ENCODE measurements at regions not wholly inside any gene's neighbourhood (a gene's known extent, or its start where the extent isn't known, plus 50 kb on each side); places are given as distances from the start of the nearest gene placed in this dataset.

DNA sequence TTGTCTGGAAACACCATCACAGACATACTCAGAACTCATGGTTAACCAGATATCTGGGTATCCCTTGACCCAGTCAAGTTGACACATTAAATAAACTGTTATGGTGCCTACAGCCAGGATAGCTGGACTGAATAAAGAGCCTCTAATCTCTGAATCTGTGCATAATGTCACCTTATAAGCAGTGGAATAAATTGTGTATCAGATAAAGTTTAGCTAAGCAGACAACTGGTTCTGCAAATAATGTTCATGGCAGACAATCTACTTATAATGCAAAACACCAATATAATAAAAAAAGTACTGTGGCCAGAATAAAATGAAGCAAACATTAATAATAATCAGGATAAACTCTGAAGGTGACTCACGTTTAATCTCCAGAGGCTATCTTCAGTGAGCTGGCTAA is 628.5 kb upstream of the FAT3 start (continued):
- TF ChIP-seq, protein P1, sequence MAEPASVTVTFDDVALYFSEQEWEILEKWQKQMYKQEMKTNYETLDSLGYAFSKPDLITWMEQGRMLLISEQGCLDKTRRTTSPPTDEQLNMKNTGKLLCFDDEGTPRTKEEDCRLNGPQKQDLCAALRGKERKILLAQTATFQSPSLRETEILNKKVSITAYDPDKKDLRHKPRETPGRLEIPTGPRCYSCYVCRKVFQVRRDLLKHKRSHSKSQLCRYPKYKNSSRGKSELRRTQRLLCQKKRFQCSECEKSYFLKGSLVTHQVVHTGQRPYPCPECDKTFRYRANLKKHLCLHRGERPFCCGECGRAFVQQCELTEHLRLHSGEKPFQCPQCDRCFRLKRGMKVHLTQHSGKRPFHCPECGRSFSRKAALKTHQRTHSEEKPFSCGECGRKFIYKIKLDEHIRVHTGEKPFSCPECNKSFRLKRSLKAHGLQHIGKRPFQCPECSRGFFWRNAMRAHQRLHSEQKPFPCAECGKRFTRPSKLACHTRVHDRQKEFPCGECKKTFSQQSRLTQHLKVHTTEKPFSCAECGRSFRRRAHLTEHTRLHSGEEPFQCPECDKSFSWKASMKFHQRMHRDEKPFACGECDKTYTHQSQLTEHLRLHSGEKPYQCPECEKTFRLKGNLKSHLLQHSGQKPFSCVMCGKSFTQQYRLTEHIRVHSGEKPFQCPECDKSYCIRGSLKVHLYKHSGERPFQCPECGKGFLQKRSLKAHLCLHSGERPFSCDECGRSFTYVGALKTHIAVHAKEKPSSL (CRISPR knock-in tag; conservative IDR thresholded peaks at IDR 0.05): no peak
- no peak for TF ChIP-seq KAT7 (CRISPR knock-in tag; IDR thresholded peaks at IDR 0.05; ENCODE audit: borderline replicate concordance)
- TF ChIP-seq ESRRA (CRISPR knock-in tag; IDR thresholded peaks at IDR 0.05; ENCODE audit: borderline replicate concordance): no peak
- TF ChIP-seq FOXJ3 (CRISPR knock-in tag; IDR thresholded peaks at IDR 0.05; ENCODE audit: borderline replicate concordance): no peak
- no peak for TF ChIP-seq CREB1 (CRISPR knock-in tag; IDR thresholded peaks at IDR 0.05)
- TF ChIP-seq, protein P2, sequence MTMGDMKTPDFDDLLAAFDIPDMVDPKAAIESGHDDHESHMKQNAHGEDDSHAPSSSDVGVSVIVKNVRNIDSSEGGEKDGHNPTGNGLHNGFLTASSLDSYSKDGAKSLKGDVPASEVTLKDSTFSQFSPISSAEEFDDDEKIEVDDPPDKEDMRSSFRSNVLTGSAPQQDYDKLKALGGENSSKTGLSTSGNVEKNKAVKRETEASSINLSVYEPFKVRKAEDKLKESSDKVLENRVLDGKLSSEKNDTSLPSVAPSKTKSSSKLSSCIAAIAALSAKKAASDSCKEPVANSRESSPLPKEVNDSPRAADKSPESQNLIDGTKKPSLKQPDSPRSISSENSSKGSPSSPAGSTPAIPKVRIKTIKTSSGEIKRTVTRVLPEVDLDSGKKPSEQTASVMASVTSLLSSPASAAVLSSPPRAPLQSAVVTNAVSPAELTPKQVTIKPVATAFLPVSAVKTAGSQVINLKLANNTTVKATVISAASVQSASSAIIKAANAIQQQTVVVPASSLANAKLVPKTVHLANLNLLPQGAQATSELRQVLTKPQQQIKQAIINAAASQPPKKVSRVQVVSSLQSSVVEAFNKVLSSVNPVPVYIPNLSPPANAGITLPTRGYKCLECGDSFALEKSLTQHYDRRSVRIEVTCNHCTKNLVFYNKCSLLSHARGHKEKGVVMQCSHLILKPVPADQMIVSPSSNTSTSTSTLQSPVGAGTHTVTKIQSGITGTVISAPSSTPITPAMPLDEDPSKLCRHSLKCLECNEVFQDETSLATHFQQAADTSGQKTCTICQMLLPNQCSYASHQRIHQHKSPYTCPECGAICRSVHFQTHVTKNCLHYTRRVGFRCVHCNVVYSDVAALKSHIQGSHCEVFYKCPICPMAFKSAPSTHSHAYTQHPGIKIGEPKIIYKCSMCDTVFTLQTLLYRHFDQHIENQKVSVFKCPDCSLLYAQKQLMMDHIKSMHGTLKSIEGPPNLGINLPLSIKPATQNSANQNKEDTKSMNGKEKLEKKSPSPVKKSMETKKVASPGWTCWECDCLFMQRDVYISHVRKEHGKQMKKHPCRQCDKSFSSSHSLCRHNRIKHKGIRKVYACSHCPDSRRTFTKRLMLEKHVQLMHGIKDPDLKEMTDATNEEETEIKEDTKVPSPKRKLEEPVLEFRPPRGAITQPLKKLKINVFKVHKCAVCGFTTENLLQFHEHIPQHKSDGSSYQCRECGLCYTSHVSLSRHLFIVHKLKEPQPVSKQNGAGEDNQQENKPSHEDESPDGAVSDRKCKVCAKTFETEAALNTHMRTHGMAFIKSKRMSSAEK (CRISPR knock-in tag; IDR thresholded peaks at IDR 0.05; ENCODE audit: borderline replicate concordance): no peak

DNA sequence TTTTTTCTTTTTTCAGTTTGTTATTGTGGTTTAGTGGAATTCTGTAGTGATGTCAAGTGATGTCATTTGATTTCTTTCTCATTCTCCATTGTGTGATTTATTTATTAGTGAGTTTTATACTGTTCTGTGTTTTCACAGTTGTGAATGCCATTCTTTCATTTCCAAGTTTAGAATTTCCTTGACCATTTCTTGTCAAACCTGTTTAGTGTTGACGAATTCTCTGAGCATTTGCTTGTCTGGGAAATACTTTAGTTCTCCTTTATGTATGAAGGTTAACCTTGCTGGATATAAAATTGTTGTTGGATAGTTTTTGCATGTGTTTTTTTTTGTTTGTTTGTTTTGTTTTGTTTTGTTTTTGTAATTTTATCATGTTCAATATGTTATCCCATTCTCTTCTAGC is 633.6 kb upstream of the FAT3 start:
- H3K27ac Mint-ChIP-seq: no peak overlapping the region
- no peak for DNase-seq (ENCODE audit: low spot score)
- peaks cover 35% of the 10 kb centered on the region for H3K9me3 Mint-ChIP-seq
- no peaks in the 10 kb centered on the region for H3K27me3 Mint-ChIP-seq (ENCODE audit: low read depth)
- no peaks in the 10 kb centered on the region for H3K4me1 Mint-ChIP-seq
- ChIA-PET POLR2A (no interaction called here), CTCF (no interaction called here)
- H3K36me3 Mint-ChIP-seq: peaks cover 11% of the 10 kb centered on the region
- ATAC-seq: no peak
- H3K4me3 Mint-ChIP-seq: no peak overlapping the region
- TF ChIP-seq NR1H2 (CRISPR knock-in tag; IDR thresholded peaks at IDR 0.05): no peak
- no peak for TF ChIP-seq ZNF396 (CRISPR knock-in tag; IDR thresholded peaks at IDR 0.05; ENCODE audit: borderline replicate concordance)
- no peak for TF ChIP-seq ZNF232 (CRISPR knock-in tag; IDR thresholded peaks at IDR 0.05)
- TF ChIP-seq, protein P3, sequence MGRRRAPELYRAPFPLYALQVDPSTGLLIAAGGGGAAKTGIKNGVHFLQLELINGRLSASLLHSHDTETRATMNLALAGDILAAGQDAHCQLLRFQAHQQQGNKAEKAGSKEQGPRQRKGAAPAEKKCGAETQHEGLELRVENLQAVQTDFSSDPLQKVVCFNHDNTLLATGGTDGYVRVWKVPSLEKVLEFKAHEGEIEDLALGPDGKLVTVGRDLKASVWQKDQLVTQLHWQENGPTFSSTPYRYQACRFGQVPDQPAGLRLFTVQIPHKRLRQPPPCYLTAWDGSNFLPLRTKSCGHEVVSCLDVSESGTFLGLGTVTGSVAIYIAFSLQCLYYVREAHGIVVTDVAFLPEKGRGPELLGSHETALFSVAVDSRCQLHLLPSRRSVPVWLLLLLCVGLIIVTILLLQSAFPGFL (CRISPR knock-in tag; IDR thresholded peaks at IDR 0.05; ENCODE audit: borderline replicate concordance): no peak
- TF ChIP-seq RELA (CRISPR knock-in tag; IDR thresholded peaks at IDR 0.05; ENCODE audit: borderline replicate concordance): no peak
- TF ChIP-seq TCF7 (CRISPR knock-in tag; IDR thresholded peaks at IDR 0.05; ENCODE audit: low read depth): no peak
- TF ChIP-seq, protein P4, sequence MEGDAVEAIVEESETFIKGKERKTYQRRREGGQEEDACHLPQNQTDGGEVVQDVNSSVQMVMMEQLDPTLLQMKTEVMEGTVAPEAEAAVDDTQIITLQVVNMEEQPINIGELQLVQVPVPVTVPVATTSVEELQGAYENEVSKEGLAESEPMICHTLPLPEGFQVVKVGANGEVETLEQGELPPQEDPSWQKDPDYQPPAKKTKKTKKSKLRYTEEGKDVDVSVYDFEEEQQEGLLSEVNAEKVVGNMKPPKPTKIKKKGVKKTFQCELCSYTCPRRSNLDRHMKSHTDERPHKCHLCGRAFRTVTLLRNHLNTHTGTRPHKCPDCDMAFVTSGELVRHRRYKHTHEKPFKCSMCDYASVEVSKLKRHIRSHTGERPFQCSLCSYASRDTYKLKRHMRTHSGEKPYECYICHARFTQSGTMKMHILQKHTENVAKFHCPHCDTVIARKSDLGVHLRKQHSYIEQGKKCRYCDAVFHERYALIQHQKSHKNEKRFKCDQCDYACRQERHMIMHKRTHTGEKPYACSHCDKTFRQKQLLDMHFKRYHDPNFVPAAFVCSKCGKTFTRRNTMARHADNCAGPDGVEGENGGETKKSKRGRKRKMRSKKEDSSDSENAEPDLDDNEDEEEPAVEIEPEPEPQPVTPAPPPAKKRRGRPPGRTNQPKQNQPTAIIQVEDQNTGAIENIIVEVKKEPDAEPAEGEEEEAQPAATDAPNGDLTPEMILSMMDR (IDR thresholded peaks at IDR 0.05): no peak
- TF ChIP-seq, protein P5, sequence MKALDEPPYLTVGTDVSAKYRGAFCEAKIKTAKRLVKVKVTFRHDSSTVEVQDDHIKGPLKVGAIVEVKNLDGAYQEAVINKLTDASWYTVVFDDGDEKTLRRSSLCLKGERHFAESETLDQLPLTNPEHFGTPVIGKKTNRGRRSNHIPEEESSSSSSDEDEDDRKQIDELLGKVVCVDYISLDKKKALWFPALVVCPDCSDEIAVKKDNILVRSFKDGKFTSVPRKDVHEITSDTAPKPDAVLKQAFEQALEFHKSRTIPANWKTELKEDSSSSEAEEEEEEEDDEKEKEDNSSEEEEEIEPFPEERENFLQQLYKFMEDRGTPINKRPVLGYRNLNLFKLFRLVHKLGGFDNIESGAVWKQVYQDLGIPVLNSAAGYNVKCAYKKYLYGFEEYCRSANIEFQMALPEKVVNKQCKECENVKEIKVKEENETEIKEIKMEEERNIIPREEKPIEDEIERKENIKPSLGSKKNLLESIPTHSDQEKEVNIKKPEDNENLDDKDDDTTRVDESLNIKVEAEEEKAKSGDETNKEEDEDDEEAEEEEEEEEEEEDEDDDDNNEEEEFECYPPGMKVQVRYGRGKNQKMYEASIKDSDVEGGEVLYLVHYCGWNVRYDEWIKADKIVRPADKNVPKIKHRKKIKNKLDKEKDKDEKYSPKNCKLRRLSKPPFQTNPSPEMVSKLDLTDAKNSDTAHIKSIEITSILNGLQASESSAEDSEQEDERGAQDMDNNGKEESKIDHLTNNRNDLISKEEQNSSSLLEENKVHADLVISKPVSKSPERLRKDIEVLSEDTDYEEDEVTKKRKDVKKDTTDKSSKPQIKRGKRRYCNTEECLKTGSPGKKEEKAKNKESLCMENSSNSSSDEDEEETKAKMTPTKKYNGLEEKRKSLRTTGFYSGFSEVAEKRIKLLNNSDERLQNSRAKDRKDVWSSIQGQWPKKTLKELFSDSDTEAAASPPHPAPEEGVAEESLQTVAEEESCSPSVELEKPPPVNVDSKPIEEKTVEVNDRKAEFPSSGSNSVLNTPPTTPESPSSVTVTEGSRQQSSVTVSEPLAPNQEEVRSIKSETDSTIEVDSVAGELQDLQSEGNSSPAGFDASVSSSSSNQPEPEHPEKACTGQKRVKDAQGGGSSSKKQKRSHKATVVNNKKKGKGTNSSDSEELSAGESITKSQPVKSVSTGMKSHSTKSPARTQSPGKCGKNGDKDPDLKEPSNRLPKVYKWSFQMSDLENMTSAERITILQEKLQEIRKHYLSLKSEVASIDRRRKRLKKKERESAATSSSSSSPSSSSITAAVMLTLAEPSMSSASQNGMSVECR (CRISPR knock-in tag; IDR thresholded peaks at IDR 0.05; ENCODE audit: borderline replicate concordance): no peak
- no peak for TF ChIP-seq GRHL2 (CRISPR knock-in tag; IDR thresholded peaks at IDR 0.05; ENCODE audit: insufficient replicate concordance, severe bottlenecking)
- TF ChIP-seq, protein P6, sequence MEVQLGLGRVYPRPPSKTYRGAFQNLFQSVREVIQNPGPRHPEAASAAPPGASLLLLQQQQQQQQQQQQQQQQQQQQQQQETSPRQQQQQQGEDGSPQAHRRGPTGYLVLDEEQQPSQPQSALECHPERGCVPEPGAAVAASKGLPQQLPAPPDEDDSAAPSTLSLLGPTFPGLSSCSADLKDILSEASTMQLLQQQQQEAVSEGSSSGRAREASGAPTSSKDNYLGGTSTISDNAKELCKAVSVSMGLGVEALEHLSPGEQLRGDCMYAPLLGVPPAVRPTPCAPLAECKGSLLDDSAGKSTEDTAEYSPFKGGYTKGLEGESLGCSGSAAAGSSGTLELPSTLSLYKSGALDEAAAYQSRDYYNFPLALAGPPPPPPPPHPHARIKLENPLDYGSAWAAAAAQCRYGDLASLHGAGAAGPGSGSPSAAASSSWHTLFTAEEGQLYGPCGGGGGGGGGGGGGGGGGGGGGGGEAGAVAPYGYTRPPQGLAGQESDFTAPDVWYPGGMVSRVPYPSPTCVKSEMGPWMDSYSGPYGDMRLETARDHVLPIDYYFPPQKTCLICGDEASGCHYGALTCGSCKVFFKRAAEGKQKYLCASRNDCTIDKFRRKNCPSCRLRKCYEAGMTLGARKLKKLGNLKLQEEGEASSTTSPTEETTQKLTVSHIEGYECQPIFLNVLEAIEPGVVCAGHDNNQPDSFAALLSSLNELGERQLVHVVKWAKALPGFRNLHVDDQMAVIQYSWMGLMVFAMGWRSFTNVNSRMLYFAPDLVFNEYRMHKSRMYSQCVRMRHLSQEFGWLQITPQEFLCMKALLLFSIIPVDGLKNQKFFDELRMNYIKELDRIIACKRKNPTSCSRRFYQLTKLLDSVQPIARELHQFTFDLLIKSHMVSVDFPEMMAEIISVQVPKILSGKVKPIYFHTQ (CRISPR knock-in tag; IDR thresholded peaks at IDR 0.05): no peak
- TF ChIP-seq ZNF263 (CRISPR knock-in tag; IDR thresholded peaks at IDR 0.05; ENCODE audit: low read depth): no peak
- no peak for TF ChIP-seq JUN (CRISPR knock-in tag; IDR thresholded peaks at IDR 0.05)
